NCI-H1436 treated with DMSO at 0.1 percent for 48 hours (cell line): ENCODE measurements at regions not wholly inside any gene's neighbourhood (a gene's known extent, or its start where the extent isn't known, plus 50 kb on each side); places are given as distances from the start of the nearest gene placed in this dataset.
"Not testable (repeated sequence)": the region's sequence is repeated elsewhere in the genome, so short reads cannot be mapped to it uniquely, and the experiment has no call there.

Experiments
- DNase-seq: peaks from one replicate; lab custom pipeline; 2025; lab: John Stamatoyannopoulos, UW

DNA sequence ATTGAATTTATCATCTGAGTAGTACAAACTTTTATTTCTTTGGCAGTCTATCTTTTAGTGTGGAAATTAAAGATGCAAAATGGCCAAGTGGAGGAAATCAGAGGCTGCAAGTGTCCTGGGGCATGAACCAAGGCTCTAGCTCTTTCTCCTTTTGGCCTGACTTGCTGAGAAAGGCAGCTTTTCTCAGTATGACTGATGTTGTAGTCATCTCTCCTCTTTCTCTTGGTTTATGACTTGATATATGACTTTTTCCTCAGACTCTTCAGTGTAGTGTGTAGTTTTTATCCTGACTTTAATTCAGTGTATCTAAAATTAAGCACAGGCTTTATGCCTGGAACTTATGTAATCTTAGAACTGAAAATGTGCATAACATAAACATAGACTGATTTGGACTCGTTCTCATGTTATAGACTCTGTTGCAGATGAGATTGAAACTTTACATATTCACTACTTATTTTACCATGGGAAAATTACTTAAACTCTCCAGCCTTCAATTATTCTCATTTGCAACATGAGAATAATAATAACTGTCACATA is 65.7 kb downstream of the SLITRK5 start:
- no peak for DNase-seq

DNA sequence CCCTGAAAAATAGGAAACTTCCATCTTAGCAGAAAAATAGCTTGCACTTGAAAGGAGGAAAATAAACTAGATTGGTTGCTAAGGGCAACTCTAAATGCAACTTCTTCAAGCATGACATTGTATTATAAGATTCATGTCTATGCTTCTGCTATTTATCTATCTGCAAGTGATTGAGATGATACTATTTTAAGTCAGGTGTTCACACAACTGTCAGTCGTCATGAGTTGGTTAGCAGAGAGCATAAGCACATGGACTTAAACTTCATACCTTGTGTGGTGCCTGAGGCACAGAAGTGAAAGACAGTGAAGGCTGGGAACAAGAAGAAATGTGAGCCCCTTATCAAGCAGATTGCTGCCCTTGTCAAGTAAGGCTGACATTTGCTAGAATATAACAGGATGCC is 82.9 kb downstream of the SLITRK5 start:
- DNase-seq = no peak

DNA sequence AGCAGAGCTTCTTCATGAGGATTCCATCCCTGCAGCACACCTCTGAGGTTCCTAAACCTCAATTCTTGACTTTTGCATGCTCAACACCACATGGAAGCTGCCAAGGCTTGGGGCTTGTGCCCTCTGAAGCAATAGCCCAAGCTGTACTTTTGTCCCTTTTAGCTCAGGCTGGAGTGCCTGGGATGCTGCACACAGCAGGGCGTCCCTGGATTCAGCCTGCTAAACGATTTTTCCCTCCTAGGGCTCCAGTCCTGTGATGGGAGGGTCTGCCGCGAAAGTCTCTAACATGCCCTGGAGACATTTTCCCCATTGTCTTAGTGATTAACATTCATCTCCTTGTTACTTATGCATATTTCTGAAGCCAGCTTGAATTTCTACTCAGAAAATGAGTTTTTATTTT is 98.3 kb downstream of the SLITRK5 start:
- DNase-seq = no peak

DNA sequence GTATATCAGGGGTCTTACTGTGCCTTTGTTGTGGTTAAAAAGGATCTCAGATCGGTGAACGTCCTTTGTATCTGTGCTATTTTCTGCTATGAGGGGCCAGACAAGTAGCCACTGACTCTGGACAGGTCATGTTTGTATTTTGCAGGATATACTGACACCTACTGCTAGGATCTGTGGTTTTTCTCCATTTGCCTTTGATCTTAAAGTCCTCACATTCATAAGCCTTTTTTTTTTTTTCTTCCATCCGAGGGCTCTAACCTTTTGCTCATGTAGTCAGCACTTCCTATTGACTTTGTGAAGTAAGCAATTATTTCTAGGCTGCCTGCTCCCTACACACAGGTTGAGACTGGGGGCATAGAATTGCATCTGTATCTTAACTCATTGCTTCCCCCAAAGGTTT is 106.2 kb downstream of the SLITRK5 start:
- no peak for DNase-seq

DNA sequence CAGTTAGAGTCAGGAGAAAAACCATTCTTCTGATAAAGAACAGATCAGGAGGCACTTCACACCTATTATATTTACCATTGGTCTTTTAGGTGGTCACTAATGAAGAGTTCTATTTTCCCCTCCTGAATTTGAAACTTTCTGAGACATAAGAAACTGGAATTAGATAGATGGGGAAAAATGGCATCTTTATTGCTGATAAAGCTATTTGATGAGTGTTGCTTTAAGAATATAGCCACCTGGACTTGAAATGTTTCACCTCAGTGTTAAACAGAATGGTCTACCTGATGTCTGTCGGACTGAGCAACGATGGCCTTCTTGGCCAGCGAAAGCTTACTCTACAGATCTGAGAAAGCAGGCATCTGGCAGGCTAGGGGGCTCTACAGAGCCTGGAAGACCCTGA is 107.0 kb downstream of the SLITRK5 start:
- DNase-seq = no peak

DNA sequence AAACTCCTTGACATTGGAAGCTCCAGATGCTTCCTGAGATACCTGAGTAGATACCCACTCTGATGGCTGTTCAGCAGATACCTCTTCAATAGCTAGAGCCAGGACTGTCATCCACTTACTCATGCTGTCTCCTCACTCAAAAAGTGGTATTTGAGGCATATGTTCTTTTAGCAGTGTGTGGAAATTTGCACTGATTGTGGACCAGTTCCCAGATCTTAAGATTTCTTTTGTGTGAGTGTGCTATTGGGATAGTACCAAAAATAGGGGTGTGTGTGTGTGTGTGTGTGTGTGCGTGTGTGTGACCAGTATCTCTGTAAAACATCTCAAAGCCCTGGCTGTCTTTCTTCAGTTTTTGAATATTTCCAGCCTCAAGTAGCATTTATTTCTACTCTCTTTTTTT is 108.3 kb downstream of the SLITRK5 start:
- no peak for DNase-seq

DNA sequence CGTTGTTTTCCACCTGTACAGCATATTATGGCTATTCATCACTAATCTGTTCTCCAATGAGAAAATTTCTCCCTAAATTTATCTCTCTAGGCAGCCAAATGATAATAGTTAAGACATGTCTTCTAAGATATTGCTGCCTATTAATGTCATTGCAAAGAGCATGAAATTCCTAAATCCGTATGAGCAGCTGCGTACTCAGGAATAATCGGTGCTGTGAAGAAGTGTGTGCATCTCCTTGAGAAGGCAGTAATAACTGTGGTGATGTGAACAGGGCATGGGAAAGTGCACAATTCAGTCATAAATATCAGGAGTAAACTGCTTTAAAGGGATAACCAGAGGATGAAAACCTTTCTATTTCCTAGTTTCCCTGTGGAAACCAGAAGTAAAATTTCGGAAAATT is 112.2 kb downstream of the SLITRK5 start:
- DNase-seq = no peak

DNA sequence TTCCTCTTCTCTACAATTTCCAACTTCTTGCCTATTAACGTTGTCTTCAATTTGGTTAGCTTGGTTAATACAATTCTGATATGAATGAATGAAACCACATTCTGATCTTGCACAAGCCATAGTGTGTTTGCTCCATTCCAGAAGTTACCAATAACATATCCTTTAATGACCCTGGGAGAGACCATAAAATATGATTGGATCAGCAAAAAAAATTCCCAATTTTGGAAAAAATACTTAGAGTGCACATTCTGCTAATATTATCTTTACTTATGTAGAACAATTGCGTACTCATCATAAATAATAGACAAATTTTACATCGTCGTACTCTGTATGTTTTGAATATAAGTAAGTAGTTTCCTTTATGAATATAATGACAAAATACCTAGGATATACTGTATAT is 117.2 kb downstream of the SLITRK5 start:
- DNase-seq = no peak

DNA sequence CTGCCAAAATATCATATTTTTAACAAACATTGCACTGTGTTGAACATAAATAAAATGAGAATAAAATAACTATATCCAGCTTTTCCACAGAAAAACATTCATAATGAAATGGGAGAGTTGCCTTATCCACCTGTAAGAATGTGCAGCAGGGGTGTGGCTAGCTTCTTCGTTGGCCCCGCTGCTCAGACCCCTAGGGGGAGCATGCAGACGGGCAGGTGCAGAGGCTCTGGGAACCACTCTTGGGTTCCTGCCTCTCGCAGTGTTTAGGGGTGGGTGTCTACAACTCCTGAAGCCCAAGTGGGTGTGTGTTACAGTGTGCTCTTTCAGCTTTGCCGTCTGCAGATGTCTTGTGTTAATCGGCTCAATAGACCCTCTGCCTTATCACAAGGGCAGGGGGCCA is 121.7 kb downstream of the SLITRK5 start:
- no peak for DNase-seq

DNA sequence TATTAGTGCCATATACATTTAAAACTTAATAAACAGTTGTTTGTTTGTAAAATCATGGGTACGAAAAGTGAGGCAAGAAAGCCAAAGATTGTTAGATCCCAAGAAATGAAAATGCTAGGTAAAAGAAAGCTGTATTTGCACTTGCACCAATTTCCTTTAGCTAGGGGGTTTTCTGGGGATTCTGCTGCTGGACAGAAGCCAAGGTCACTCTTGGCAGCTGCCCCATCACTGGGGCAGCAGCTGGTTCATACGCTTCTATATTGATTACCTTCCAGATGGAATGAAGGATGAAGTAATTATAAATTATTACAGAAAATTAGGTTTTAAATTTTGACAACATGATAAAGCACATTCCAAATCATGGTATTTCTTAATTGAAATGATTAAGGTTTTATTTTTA is 127.4 kb downstream of the SLITRK5 start:
- no peak for DNase-seq

DNA sequence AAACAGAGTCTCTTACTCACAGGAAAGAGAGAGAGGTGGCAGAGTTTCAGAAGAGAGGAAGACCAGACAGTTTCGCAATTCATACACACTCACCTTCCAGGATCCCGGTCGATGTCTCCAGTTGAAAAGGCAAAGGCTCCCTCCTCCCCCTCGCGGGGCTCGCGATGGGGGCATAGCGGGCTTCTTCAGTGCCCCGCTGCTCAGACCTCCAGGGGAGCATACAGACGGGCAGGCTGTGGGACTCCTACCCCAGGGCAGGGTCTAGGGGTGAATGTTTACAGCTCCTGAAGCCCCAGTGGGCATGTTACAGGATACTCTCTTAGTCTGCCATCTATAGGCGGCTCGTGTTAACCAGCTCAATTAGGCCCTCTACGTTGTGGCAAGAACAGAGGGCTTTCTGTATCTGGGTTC is 139.2 kb downstream of the SLITRK5 start:
- no peak for DNase-seq

DNA sequence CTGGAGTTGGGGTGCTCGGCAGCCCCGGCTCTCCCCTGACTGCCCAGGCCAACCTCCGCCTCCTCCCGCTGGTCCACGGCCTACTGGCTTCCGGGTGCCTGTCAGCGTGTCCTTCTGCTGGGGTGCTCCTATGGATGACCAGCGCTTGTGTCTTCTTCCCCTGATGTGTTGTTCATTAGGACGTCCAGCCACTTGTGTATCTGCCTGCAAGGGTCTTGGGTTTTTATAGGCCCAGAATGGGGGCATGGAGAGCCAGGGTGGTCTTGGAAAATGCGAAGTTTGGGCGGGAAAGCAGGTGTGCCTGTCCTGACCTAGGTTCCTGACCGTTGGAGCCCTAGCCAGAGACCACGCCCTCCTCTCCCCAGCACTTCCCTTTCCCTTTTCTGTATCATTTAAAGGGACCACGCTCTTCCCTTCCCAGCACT is 139.8 kb downstream of the SLITRK5 start:
- no peak for DNase-seq

DNA sequence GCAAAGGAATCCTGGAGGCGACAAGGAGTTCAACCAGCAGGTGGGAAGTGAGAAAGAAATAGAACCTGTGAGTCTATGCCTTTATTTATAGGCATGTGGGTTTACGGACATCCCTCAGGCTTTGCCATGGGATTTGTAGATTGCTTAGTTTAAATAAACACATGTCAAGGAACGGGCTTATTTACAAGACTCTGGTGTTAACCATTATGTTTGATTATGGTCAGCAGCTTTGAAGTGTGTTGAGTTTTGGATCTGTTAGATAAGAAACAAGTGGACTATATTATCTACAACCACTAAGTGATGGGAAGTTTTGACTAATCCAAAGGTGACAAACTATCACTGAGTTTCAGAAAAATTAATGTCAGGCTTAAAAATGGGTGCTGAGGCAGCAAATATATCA is 143.2 kb downstream of the SLITRK5 start:
- DNase-seq = no peak

DNA sequence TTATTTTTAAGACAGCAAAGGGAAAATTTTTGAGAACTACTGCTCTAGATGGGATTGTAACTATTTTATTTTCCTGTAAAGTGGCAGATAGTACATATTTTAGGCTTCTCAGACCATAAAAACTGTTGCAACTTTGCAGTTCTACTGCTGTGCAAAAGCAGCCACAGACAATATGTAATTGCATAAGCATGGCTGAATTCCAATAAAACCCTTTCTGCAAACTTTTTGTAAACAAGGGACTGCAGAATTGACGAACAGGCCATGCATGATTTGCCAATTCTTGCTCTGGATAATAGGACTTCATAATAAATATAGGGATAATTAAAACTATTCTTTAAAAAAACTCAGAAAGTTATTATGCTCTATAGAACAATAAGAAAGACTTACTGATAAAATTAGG is 149.1 kb downstream of the SLITRK5 start:
- DNase-seq = no peak

DNA sequence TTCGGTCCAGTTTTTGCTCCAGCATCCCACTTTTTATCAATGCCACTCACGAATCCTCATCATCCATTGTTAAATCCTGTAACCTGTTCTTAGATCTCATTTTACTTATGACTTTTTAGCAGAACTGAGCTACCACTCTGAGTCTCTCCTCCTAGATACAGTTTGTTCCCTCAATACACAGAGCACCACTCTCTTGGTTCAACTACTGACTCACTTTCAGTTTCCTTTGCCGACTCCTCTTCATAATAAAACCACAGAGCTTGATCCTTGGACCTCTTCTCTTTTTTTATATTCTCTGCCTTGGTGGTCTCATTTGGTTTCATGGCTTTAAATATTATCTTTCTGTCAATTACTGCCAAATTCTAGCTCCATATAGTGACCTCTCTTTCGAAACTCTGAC is 150.3 kb downstream of the SLITRK5 start:
- DNase-seq = no peak

DNA sequence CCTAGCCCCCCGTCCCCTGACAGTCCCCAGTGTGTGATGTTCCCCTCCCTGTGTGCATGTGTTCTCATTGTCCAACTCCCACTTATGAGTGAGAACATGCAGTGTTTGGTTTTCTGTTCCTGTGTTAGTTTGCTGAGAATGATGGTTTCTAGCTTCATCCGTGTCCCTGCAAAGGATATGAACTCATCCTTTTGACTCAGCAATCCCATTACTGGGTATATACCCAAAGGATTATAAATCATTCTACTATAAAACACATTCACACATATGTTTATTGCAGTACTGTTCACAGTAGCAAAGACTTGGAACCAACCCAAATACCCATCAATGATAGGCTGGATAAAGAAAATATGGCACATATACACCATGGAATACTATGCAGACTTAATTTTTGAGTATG is 155.1 kb downstream of the SLITRK5 start:
- not testable (repeated sequence) for DNase-seq

DNA sequence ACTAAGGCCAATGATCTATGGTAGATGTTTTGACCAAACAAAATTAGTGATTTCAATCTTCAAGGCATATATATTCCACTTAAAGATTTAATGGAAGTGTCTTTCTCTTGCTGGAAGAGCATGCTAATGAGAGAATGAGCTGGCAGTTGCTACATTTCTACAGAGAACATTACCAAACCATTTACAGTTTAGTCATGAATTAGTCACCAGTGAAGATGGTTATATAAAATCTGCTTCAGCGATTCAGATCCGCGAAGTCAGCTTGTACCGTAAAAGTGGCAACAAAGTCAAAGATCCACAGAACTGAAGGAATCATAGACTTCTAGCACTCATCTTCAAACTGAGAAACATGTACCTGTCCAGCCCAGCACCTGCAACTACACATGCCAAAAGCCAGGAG is 156.3 kb downstream of the SLITRK5 start:
- no peak for DNase-seq

DNA sequence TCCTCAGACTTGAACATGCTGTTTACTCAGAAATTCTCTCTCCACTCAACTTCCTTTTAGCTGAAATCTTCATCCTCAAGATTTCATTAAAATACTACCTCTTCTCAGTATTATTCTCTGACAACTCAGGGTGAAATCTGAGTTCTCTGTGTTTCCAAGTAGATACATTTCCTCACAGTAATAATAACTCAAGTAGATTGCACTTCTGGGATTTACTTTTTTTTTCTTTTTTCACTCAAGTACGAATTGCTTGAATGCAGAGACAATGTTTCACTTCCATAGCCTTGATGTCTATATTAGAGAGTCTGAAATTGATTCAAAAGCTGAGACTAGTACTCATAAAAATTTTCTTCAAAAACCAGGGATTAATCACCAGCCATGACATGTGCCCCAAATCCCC is 166.4 kb downstream of the SLITRK5 start:
- DNase-seq = no peak

DNA sequence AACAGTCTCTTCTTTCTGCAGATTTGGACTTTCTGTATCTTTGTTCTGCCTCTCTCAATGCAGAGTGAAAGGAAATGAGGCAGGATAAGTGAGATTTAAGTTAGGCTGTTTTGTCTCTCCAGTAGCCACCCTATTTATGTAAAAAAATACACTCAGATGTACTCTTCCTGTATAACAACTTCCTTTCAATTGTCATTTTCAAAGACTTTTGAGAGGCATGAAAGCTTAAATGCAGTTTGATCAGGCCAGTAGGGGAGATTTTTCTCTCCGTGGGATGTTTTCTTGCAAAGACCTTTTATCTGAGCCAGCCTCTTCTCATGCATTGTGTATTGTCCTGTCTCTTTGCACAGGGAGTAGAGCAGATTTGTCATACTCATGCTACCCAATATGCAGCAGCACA is 166.8 kb downstream of the SLITRK5 start:
- DNase-seq = no peak

DNA sequence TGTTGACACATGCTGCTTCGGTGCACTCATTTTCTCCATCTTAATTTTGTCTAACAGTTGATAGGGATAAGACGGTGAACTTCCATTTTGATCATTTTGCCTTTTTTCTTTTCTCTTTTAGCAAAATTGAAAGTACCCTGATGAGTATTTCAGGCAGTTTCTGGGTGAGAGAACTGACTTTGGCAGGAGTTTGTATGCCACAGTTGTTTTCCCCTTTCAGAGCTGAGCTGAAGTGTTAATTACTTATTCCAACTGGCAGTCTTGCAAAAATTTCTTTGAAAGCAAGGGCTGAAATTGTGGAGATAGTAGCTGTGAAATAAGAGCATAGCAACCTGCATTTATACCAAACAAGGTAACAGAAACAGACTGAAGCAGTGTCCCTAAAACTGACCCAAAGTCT is 180.2 kb downstream of the SLITRK5 start:
- DNase-seq = no peak

DNA sequence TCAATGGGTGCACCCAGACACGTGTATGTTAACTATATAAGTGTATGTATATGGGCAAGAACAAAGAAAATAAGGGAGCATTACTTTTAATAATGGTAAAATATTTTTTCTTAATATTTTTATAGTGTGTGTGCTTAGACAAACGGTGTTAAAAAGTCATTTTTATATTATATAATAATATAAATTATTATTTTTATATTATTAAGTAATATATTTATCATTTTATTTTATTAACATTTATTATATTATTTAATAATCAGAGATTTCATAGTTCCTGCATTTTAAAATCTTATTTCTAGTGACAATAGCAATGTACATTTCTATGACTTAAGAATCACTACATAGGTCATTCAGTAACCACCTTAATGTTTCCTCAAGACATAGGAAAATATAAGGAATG is 184.4 kb downstream of the SLITRK5 start:
- no peak for DNase-seq

DNA sequence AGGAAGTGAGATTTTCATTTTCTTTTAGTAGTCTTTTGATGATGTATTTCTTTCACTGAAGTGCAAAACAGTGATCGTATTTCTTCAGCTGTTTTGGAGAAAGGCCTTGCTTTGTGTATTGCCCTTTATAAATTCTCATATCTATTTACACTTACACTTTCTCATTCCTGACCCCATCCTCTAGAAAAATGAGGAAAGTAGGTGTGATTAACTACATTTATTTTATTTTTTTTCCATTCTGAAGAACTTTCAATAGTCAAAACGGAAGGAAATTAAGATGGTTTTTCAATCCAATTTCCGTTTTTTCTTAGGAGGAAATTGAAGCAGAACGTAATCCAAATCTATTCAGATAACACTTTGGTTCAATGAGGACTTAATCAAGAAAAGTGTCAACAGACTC is 188.1 kb downstream of the SLITRK5 start:
- DNase-seq = no peak

DNA sequence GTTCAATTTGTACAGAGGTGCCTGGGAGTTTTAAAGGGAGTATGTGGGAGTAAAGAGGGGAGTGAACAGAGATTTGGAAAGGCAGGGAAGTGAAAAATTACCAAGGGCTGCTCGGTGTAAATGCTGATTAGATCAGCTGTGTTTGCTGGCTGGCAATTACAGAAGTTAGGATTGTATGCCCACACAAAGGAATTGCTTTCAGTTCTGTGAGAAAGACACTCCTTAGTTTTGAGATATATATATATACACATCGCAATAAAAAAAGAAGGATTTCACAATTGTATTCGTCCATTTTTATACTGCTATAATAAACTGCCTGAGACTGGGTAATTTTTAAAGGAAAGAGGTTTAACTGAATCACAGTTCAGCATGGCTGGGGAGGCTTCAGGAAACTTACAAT is 196.3 kb downstream of the SLITRK5 start:
- no peak for DNase-seq

DNA sequence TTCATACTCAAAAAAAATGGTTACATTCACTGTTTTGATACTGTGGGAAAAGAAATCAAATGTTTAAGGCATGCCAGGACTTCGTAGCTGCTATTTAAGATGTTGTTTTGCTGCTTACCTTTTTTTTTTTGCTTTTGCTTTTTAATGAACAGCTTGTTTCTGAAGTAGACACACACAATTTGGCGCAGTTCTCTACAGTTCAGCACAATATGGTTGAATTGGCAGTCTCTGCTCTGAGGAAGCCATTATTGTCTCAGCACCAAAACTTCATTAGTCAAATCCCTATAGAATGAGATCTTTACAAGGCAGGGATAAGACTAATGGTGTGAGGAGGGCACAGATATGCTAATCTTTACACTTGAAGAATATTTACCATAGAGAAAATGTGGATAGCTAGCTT is 197.6 kb downstream of the SLITRK5 start:
- no peak for DNase-seq

DNA sequence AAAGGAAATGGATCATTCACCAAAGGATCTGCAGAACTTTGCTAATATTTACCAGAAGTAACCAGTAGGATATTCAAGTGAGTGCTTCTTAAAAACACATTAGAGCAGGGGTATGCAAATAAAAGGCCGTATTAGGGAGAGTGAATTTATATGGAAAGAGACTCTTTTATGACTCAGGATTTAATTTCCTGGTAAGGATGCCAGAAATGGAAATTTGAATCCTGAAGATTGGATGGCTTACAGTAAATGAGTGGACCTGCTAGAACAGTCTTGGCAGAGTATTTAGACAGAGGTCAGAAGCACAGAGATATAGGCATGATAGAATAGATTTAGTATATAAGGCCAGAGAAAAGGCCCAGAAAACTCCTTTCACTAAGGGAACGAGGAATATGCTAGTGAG is 201.6 kb downstream of the SLITRK5 start:
- no peak for DNase-seq
